ENCODE measurements at regions not wholly inside any gene's neighbourhood (a gene's known extent, or its start where the extent isn't known, plus 50 kb on each side); places are given as distances from the start of the nearest gene placed in this dataset.
"Not testable (repeated sequence)": the region's sequence is repeated elsewhere in the genome, so short reads cannot be mapped to it uniquely, and the experiment has no call there.

- DNase-seq (ENCODE audit: low read depth in 3 of 3) = no peak
Measured at GRCh38 chr12:28689398-28690175, 459.5 kb upstream of the FAR2 start.

DNA sequence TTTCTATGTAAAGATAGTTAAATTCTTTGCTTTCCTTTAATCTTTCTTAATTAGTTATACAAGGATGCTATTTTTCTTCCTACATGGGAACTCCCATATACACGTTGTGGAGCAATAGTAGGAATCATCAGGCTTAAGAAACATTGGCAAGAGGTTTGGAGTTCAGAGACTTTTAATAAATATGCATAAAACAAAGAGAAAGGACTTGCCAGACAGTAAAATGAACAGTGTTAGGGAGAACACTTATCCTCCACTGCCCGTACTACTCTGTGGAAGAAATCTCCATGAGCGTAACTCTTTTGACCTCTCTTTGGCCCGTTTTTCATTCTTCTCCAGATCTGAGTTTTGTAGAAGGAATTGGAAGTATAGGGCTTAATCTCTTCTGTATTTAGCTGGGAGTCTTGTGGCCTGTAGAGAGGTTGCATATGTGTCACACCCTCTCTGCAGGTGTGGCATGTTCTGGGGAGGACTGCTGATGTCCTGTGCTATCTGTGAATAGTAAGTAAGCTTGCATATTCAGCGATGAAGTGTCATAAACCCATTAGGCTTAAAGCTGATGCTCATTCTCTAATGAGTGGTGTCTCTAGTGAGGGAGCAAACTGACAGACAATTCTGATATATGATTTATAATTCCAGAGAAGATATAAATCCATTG lies 455.4 kb upstream of the FAR2 start:
- no peak for DNase-seq (ENCODE audit: low read depth in 3 of 3)

DNA sequence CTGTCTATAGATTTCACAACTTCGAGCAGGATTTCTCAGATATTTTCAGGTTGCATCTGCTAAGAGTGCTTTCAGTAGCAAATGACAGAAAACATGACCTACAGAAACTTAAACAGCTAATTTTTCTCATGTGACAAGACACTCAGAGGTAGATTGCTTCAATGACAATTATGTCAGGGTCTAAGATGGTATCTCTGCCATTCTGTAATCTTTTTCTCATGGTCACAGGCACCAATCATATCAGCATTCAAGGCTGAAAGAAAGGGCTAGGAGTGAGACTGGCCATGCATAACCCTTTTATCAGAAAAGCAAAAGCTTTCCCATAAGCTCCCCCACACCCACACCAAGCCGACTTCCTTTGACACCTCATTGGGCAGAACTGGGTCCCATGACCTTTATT lies 450.5 kb upstream of the FAR2 start:
- DNase-seq (ENCODE audit: low read depth in 3 of 3) = no peak

- no peak for DNase-seq (ENCODE audit: low read depth in 3 of 3)
Measured at GRCh38 chr12:28699029-28699428, 450.0 kb upstream of the FAR2 start.

- DNase-seq (ENCODE audit: low read depth in 3 of 3) = no peak
Measured at GRCh38 chr12:28700161-28700560, 448.9 kb upstream of the FAR2 start.

- DNase-seq (ENCODE audit: low read depth in 3 of 3) = no peak
Measured at GRCh38 chr12:28704477-28705169, 444.5 kb upstream of the FAR2 start.

DNA sequence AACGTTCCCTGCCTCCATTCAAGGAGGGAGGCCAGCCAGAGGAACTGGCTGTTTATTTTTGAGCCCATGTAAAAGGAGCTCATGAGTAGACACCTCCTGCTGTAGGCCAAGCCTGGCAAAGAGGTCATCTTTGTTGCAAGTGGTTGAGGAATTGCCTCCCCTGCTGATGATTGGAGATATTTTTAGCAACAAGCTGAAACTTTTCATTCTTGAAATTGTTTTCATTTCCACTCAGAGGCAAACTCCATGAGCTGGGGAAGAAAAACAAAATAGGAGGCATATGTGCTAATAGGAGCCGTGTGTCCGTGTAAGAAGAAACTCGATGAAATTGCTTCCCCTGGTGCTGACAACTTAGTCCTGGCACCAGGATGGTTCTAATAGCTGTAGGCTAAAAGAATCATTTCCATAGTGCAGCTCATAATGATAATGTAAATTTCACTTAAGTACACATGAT lies 440.1 kb upstream of the FAR2 start:
- no peak for DNase-seq (ENCODE audit: low read depth in 3 of 3)

DNA sequence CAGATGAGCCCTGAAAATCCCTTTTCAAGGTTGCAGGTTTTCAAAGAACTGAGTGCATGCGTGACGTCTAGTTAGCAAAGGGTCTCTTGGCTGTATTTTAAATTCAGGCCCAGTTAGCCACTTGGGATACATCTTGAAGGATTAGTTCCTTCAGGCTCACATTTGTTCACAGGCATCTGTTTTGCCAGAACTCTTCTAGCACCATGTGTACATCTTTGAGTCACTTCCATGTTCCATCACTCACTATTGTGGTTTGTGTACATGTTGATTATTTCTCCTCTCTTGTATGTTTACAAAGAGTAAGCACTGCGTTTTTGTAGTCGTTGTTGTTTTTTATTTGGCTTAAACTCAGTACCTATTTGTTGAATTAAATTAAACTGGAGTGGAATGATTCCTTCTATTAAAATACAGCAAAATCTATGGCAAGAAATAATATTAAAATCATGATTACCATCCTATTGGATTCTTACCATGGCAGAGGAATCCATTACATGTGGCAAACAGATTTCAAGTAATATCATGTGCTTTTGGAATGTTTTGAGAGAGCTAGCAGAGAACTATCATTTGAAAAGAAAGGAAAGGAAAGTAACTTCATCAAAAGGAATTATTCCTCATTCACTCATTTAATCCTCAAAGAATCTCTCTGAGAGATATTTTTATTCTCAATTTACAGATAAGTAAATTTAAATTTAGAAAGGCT lies 438.9 kb upstream of the FAR2 start:
- DNase-seq (ENCODE audit: low read depth in 3 of 3) = no peak

DNA sequence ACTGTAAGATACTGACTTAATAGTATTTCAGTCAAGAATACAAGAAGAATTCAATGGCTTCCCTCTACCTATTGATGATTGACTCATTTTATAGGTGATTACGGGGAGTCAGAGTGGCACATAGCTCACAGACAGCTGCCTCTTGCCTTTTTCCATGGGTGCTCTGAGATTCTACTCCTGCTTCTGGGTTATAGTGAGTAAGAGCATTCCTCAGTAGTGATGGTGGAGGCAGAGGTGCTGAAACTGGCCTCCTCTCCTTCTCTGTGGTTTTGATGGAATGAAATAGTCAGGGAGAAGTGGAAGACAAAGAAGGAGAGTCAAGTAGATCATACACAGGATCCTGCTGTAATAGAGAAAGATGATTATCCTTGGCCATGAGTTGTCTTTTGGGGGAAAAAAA lies 438.2 kb upstream of the FAR2 start:
- DNase-seq (ENCODE audit: low read depth in 3 of 3) = no peak

GRCh38 chr12:28711421-28711820 lies 437.7 kb upstream of the FAR2 start:
- no peak for DNase-seq (ENCODE audit: low read depth in 3 of 3)

DNA sequence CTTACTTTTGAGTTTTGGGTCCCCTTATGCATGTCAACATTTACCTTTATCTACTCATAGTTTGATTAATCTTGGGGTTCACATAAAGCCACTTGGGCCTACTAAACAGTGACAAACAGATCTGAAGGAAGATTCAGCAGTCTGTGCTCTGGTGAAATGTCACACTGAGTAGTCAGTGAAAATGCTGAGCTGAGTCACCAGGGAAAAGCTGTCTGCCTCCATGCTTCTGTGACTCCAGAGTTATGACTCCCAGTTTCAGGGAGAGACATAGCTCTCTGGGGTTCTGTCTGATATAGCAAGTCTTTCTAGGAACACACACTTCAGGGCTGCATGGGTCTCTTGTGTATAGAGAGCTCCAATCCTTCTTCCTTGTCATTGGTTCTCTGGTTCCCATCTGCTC lies 406.3 kb upstream of the FAR2 start:
- DNase-seq (ENCODE audit: low read depth in 3 of 3) = no peak

DNA sequence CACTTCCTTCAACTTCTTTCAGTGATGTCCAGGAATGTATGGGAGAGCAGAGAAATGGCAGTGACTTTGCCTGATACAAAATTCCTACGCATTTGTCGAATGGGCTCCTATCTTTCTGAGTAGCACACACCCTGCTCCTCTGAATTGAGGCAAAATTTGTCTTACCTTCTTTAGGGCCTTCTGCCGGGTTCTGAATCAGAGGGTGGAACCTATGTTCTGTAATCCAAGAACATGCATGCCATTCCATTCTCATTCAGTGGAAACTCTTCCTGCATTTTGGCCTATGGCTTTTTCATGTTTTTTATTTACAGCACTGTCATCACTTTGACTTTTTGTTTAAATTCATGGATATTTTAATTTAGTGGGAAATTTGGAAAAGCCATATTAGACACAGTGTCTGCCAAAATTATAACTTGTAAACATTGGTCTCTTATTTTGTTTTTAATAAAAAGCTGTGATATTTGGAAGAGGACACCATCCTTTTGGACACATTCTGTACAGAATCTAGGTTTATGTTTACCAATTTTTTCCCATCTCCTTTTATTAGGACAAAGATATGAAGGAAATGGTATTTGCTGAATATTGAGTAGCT lies 402.2 kb upstream of the FAR2 start:
- no peak for DNase-seq (ENCODE audit: low read depth in 3 of 3)

- no peak for DNase-seq (ENCODE audit: low read depth in 3 of 3)
Measured at GRCh38 chr12:28750946-28751685, 398.0 kb upstream of the FAR2 start.

DNA sequence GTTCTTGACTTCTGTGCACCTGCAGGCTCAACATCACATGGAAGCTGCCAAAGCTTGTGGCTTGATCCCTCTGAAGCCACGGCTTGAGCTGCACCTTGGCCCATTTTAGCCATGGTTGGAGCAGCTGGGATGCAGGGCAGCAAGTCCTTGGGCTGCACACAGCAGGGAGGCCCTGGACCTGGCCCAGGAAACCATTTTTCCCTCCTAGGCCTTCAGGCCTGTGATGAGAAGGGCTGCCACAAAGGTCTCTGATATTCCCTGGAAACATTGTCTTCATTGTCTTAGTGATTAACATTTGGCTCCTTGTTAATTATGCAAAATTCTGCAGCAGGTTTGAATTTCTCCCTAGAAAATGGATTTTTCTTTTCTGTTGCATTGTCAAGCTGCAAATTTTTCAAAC lies 394.1 kb upstream of the FAR2 start:
- DNase-seq (ENCODE audit: low read depth in 3 of 3) = no peak

DNA sequence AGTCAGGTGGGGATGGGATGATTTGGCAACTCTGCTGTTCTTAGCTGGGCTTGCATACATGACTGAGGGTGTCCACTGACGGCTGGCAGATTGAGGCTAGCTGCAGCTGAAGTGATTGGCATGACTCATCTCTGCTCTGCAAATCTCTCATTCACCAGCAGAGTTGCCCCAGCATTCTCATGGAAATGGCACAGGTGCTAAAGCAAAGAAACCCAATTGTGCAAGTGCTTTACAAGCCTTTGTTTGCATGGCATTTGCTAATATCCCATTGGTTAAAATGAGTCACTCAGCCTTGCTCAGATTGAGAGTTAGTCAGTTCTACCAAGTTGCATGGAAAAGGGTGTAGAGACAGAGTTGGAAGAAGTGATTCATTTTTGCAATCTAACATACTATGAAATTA lies 389.7 kb upstream of the FAR2 start:
- no peak for DNase-seq (ENCODE audit: low read depth in 3 of 3)

GRCh38 chr12:28760040-28760903 lies 388.8 kb upstream of the FAR2 start:
- not testable (repeated sequence) for DNase-seq (ENCODE audit: low read depth in 3 of 3)

- not testable (repeated sequence) for DNase-seq (ENCODE audit: low read depth in 3 of 3)
Measured at GRCh38 chr12:28761897-28762296, 387.2 kb upstream of the FAR2 start.

DNA sequence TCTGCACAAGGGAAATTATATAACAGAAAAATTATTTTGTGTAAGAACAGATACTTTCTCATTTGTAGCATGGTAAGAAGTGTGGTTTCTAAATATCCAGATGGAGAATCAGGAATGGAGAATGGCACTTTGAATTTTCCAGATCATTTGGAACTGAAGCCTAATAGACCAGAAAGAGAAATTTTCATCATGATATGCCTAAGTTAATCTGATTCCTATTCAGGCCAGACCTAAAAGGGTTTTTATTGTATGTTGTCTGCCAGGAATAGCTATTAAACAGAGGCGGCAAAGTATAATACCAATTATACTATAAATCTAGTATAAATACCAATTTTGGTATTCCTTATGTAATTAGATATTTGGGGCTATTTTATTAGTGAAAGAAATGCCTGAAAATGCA lies 382.7 kb upstream of the FAR2 start:
- DNase-seq (ENCODE audit: low read depth in 3 of 3) = no peak

DNA sequence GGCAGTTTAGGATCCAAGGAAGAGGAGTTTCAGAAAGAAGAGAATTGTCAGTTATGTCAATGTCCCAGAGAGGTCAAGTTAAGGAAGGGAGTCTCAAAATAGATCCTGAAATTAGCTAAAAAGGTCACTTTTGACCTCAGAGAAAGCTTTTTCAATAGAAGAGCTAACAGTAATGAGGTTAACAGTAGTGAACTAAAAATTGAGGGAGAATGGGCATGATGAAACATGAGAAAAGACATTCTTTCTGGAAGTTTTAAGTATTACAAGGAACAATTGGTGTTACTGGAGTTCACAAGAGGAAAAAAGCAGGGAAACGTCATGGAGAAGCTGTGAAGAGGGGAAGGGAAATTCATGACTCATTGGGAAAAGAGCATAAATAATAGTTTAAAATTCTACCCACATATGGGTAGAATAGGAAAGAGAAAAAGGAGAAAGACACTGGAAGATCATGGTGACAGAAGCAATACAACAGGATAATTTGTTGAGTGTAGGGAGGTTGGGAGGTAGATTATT lies 381.2 kb upstream of the FAR2 start:
- no peak for DNase-seq (ENCODE audit: low read depth in 3 of 3)

GRCh38 chr12:28770322-28770721 lies 378.8 kb upstream of the FAR2 start:
- no peak for DNase-seq (ENCODE audit: low read depth in 3 of 3)

Measured in stimulated activated CD4-positive, alpha-beta T cell treated with anti-CD3 and anti-CD28 coated beads, TNF-alpha, amount 100 ng/mL, for 24 hours (primary cell).